LNCAP (cell line): ENCODE measurements at regions not wholly inside any gene's neighbourhood (a gene's known extent, or its start where the extent isn't known, plus 50 kb on each side); places are given as distances from the start of the nearest gene placed in this dataset.

ENCODE experiments used
- TF ChIP-seq, protein P1 (sequence below): fragments of 450-650 bp; IDR thresholded peaks from 2 replicates; pipeline ENCODE4 v1.5.1; 2017; ENCODE audit warnings: mild to moderate bottlenecking

GRCh38 chr2:138244501-138244925 lies 257.1 kb upstream of the SPOPL start:
- TF ChIP-seq, protein P1, sequence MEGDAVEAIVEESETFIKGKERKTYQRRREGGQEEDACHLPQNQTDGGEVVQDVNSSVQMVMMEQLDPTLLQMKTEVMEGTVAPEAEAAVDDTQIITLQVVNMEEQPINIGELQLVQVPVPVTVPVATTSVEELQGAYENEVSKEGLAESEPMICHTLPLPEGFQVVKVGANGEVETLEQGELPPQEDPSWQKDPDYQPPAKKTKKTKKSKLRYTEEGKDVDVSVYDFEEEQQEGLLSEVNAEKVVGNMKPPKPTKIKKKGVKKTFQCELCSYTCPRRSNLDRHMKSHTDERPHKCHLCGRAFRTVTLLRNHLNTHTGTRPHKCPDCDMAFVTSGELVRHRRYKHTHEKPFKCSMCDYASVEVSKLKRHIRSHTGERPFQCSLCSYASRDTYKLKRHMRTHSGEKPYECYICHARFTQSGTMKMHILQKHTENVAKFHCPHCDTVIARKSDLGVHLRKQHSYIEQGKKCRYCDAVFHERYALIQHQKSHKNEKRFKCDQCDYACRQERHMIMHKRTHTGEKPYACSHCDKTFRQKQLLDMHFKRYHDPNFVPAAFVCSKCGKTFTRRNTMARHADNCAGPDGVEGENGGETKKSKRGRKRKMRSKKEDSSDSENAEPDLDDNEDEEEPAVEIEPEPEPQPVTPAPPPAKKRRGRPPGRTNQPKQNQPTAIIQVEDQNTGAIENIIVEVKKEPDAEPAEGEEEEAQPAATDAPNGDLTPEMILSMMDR, result no peak

- TF ChIP-seq, protein P1, result no peak
Measured at GRCh38 chr2:138245310-138245709, 256.3 kb upstream of the SPOPL start.

DNA sequence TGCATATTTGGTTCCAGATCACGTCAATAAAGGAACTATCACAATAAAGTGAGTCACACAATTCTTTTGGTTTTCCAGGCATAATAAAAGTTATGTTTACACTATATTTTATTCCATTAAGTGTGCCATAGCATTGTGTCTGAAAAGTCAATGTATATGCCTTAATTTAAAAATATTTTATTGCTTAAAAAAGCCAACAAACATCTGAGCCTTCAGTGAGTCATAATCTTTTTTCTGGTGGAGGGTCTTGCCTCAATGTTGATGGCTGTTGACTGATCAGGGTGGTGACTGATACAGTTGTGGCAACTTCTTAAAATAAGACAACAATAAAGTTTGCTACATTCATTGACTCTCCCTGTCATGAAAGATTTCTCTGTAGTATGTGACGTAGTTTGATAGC lies 254.3 kb upstream of the SPOPL start:
- TF ChIP-seq, protein P1, result no peak

DNA sequence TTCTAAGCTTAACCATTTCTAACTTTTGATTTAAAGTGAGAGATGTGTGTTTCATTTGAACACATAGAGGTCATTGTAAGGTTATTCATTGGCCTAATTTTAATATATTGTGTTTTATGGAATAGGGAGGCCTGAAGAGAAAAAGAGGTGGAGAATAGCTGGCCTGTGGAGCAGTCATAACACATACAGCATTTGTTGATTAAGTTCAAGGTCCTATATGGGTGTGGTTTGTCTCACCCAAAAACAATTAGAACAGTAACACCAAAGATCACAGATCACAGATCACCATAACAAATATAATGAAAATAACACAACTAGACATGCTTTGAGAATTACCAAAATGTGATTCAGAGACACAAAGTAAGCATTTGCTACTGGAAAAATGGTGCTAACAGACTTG lies 252.4 kb upstream of the SPOPL start:
- TF ChIP-seq, protein P1, result no peak

- TF ChIP-seq, protein P1, result no peak
Measured at GRCh38 chr2:138252587-138252986, 249.0 kb upstream of the SPOPL start.

GRCh38 chr2:138255670-138256069 lies 245.9 kb upstream of the SPOPL start:
- TF ChIP-seq, protein P1, result no peak

DNA sequence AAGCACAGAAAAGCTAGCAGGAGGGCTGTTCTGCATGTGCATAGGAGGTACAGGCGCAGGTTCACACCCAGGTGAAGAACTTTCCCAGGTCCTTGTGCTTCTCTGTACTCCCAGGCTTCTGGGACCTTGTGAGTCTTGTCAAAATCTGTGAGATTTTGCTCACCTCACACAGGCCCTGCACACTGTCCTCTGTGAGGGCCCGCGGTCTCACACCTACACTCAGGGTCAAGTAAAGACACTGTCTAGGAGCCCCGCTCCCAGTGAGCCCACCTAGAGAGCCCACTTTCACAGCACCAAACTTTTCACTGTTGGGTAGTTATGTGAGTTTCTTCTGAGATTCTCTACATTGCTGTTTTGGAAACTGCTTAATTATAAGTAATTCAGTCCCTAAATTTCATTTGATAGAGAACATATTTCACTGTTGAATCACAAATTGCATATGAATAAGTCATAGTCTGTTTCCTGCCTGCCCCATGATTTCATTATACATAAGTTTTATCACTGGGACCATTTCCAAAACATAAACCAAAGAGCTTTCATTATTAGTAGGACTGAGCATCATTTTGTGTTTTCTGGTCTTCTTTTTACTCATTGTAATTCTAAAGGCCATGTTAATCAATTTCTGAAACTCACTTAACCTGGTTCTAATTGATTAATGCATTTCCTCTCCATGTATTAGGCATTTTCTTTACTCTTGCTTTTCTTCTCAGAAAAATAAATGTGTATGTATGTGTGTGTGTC lies 234.2 kb upstream of the SPOPL start:
- TF ChIP-seq, protein P1, result no peak

DNA sequence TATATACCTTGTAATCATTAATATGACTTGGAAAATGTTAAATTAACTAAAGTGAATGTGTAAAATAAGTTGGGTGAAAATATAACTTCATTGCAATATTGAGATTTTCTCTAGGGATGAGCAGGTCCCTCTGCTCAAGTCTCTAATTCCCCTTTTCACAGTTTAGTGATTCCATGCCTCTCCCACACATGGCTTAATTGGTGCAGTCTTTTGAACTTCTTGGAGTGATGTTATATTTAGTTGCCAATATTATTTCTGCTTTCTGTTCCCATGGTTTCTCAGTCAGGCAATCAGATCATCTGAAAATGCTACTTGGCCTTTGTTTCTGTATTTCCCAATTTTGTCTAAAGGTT lies 233.7 kb upstream of the SPOPL start:
- TF ChIP-seq, protein P1, result no peak
